Astrocyte (in vitro differentiated cells and primary cell): ENCODE measurements at regions not wholly inside any gene's neighbourhood (a gene's known extent, or its start where the extent isn't known, plus 50 kb on each side); places are given as distances from the start of the nearest gene placed in this dataset.

ENCODE experiments used
- DNase-seq: peaks from one replicate; pipeline ENCODE4 v3.0.0-alpha.2; 2010; ENCODE audit warnings: low read depth
- FAIRE-seq: peaks from 2 replicates; lab custom pipeline; 2011; peaks lifted over from hg19 to GRCh38; lab: Jason Lieb, UNC
- H2AFZ ChIP-seq: 2 replicates; pipeline ENCODE4 v1.6.0; 2012; ENCODE audit warnings: low read depth, low read length, inconsistent platforms
- H3K27ac ChIP-seq: 2 replicates; pipeline ENCODE4 v1.5.1; 2011; ENCODE audit warnings: low read depth, low read length, inconsistent platforms
- H3K27me3 ChIP-seq: 2 replicates; pipeline ENCODE4 v1.6.0; 2011; ENCODE audit warnings: low read length, inconsistent platforms; ENCODE audit not compliant: insufficient read depth
- H3K36me3 ChIP-seq: 2 replicates; pipeline ENCODE4 v1.5.1; 2011; ENCODE audit warnings: low read length, inconsistent platforms; ENCODE audit not compliant: insufficient read depth
- H3K4me1 ChIP-seq: 2 replicates; pipeline ENCODE4 v1.5.1; 2011; ENCODE audit warnings: low read length, inconsistent platforms; ENCODE audit not compliant: insufficient read depth
- H3K4me2 ChIP-seq: 2 replicates; pipeline ENCODE4 v1.6.0; 2012; ENCODE audit warnings: low read length, inconsistent platforms
- H3K4me3 ChIP-seq: 2 replicates; pipeline ENCODE4 v1.5.1; 2011; ENCODE audit warnings: low read depth, mild to moderate bottlenecking, low read length, inconsistent platforms; ENCODE audit not compliant: insufficient read depth
- H3K79me2 ChIP-seq: 2 replicates; pipeline ENCODE4 v1.6.0; 2012; ENCODE audit warnings: mild to moderate bottlenecking, low read length, inconsistent platforms; ENCODE audit not compliant: insufficient read depth
- H3K9ac ChIP-seq: 2 replicates; pipeline ENCODE4 v1.6.0; 2012; ENCODE audit warnings: mild to moderate bottlenecking, low read length, inconsistent platforms
- H3K9me3 ChIP-seq: 2 replicates; pipeline ENCODE4 v1.5.1; 2012; ENCODE audit warnings: low read depth, mild to moderate bottlenecking, low read length, inconsistent platforms; ENCODE audit not compliant: insufficient read depth
- H4K20me1 ChIP-seq: 2 replicates; pipeline ENCODE4 v1.6.0; 2012; ENCODE audit warnings: low read length, inconsistent platforms; ENCODE audit not compliant: insufficient read depth
- H3K27ac Mint-ChIP-seq: one replicate; pipeline ENCODE4 v1.8.0; 2021; ENCODE audit warnings: mild to moderate bottlenecking, mixed read lengths; ENCODE audit not compliant: unreplicated experiment
- H3K27me3 Mint-ChIP-seq: one replicate; pipeline ENCODE4 v1.8.0; 2021; ENCODE audit warnings: low read depth, mixed read lengths; ENCODE audit not compliant: unreplicated experiment
- H3K36me3 Mint-ChIP-seq: one replicate; pipeline ENCODE4 v1.8.0; 2021; ENCODE audit warnings: low read depth, mixed read lengths; ENCODE audit not compliant: unreplicated experiment
- H3K4me1 Mint-ChIP-seq: one replicate; pipeline ENCODE4 v1.8.0; 2021; ENCODE audit warnings: low read depth, mixed read lengths; ENCODE audit not compliant: unreplicated experiment
- H3K4me3 Mint-ChIP-seq: one replicate; pipeline ENCODE4 v1.8.0; 2021; ENCODE audit warnings: mild to moderate bottlenecking, moderate library complexity, mixed read lengths; ENCODE audit not compliant: unreplicated experiment
- H3K9me3 Mint-ChIP-seq: one replicate; pipeline ENCODE4 v1.8.0; 2021; ENCODE audit warnings: mild to moderate bottlenecking, mixed read lengths; ENCODE audit not compliant: unreplicated experiment
- CTCF ChIP-seq: IDR thresholded peaks from 2 replicates; pipeline ENCODE4 v1.5.1; 2011; ENCODE audit warnings: low read depth, mild to moderate bottlenecking, inconsistent platforms, low read length, moderate library complexity; ENCODE audit not compliant: insufficient read depth
- EZH2 ChIP-seq: IDR thresholded peaks from 2 replicates; pipeline ENCODE4 v1.6.1; 2012; ENCODE audit warnings: mild to moderate bottlenecking, low read length, inconsistent platforms; ENCODE audit not compliant: insufficient read depth

GRCh38 chr1:82491301-82492048 lies 690.7 kb downstream of the ADGRL2 start:
- H3K36me3 Mint-ChIP-seq: peaks cover 2% of the 10 kb centered on the region
- TF ChIP-seq EZH2 (no peak), CTCF (no peak)
- H3K27ac Mint-ChIP-seq: no peak overlapping the region
- no peaks in the 10 kb centered on the region for H3K27me3 Mint-ChIP-seq
- no peaks in the 10 kb centered on the region for H3K4me1 ChIP-seq
- H3K36me3 ChIP-seq: no peaks in the 10 kb centered on the region
- H3K4me1 Mint-ChIP-seq: no peaks in the 10 kb centered on the region
- H3K9ac ChIP-seq: no peak overlapping the region
- H3K9me3 Mint-ChIP-seq: peaks cover 12% of the 10 kb centered on the region
- DNase-seq (peak; percentile 6), FAIRE-seq (no peak)
- no peaks in the 10 kb centered on the region for H3K9me3 ChIP-seq
- H3K79me2 ChIP-seq: no peaks in the 10 kb centered on the region
- H2AFZ ChIP-seq: no peak overlapping the region
- no peaks in the 10 kb centered on the region for H3K27me3 ChIP-seq
- no peaks in the 10 kb centered on the region for H4K20me1 ChIP-seq
- H3K27ac ChIP-seq: no peak overlapping the region
- no peak overlapping the region for H3K4me3 ChIP-seq
- no peak overlapping the region for H3K4me2 ChIP-seq
- no peak overlapping the region for H3K4me3 Mint-ChIP-seq

- Mint-ChIP-seq H3K27ac (no peak overlapping the region), H3K4me1 (peaks cover 11% of the 10 kb centered on the region), H3K27me3 (no peaks in the 10 kb centered on the region), H3K36me3 (no peaks in the 10 kb centered on the region), H3K9me3 (no peaks in the 10 kb centered on the region), H3K4me3 (no peak overlapping the region)
- no peak overlapping the region for H2AFZ ChIP-seq
- TF ChIP-seq EZH2: no peak
- no peak for TF ChIP-seq CTCF
- no peaks in the 10 kb centered on the region for H3K9me3 ChIP-seq
- H3K4me1 ChIP-seq: peaks cover 6% of the 10 kb centered on the region
- H3K4me2 ChIP-seq: no peak overlapping the region
- no peak overlapping the region for H3K4me3 ChIP-seq
- H3K36me3 ChIP-seq: no peaks in the 10 kb centered on the region
- H4K20me1 ChIP-seq: no peaks in the 10 kb centered on the region
- FAIRE-seq: no peak
- H3K79me2 ChIP-seq: no peaks in the 10 kb centered on the region
- no peak overlapping the region for H3K9ac ChIP-seq
- H3K27me3 ChIP-seq: no peaks in the 10 kb centered on the region
- no peak for DNase-seq
- H3K27ac ChIP-seq: no peak overlapping the region
These were observed 687.0 kb downstream of the ADGRL2 start for GRCh38 chr1:82487778-82488177.

GRCh38 chr1:82486969-82487368 lies 686.2 kb downstream of the ADGRL2 start:
- no peaks in the 10 kb centered on the region for H3K79me2 ChIP-seq
- no peaks in the 10 kb centered on the region for H3K27me3 ChIP-seq
- H3K9me3 ChIP-seq: no peaks in the 10 kb centered on the region
- DNase-seq (no peak), FAIRE-seq (no peak)
- no peak overlapping the region for H3K4me2 ChIP-seq
- Mint-ChIP-seq H3K27me3 (no peaks in the 10 kb centered on the region), H3K36me3 (no peaks in the 10 kb centered on the region), H3K27ac (no peak overlapping the region), H3K4me1 (peaks cover 11% of the 10 kb centered on the region), H3K9me3 (no peaks in the 10 kb centered on the region), H3K4me3 (no peak overlapping the region)
- H2AFZ ChIP-seq: no peak overlapping the region
- peaks cover 6% of the 10 kb centered on the region for H3K4me1 ChIP-seq
- TF ChIP-seq EZH2 (no peak), CTCF (no peak)
- no peak overlapping the region for H3K27ac ChIP-seq
- H3K9ac ChIP-seq: no peak overlapping the region
- H3K4me3 ChIP-seq: no peak overlapping the region
- no peaks in the 10 kb centered on the region for H4K20me1 ChIP-seq
- H3K36me3 ChIP-seq: no peaks in the 10 kb centered on the region
